ENCODE measurements at regions not wholly inside any gene's neighbourhood (a gene's known extent, or its start where the extent isn't known, plus 50 kb on each side); places are given as distances from the start of the nearest gene placed in this dataset.

DNA sequence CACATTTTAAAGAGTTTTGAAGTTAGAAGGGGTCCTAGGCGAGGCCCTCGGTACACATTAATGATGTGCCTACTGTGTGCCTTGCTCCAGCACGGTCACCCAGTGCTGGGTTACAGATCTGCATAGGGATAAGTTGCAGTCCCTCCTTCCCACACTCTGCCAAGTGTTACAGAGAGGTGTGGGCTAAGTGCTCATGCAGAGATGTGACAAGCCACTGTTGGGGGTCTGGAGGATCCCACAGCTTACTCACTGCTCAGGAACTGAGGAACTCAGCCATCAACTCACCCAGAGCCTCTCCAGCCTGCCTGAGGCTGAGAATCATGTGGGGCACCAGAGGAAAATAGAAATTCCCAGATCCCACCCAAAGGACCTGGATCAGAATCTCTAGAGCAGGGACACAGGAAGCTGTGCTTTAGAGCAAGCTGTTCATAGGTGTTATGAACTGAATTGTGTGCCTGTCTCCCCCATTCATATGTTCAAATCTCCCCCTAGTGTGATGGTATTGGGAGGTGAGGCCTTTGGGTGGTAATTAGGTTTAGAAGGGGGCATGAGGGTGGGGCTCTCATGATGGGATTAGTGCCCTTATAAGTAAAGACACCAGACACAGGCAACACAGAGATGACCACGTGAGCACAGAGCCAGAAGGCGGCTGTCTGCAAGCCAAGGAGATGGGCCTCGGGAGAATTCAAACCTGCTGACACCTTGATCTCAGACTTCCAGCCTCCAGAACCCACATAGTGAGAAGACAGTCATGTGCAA lies 164.1 kb downstream of the HSD17B3 start (continued):
- TF ChIP-seq HMGN3 (IDR thresholded peaks at IDR 0.05; ENCODE audit: borderline replicate concordance, extremely low read depth, insufficient read length, low read depth, low read length) (no peak), RUNX1 (IDR thresholded peaks at IDR 0.05; ENCODE audit: low read depth) (no peak)

DNA sequence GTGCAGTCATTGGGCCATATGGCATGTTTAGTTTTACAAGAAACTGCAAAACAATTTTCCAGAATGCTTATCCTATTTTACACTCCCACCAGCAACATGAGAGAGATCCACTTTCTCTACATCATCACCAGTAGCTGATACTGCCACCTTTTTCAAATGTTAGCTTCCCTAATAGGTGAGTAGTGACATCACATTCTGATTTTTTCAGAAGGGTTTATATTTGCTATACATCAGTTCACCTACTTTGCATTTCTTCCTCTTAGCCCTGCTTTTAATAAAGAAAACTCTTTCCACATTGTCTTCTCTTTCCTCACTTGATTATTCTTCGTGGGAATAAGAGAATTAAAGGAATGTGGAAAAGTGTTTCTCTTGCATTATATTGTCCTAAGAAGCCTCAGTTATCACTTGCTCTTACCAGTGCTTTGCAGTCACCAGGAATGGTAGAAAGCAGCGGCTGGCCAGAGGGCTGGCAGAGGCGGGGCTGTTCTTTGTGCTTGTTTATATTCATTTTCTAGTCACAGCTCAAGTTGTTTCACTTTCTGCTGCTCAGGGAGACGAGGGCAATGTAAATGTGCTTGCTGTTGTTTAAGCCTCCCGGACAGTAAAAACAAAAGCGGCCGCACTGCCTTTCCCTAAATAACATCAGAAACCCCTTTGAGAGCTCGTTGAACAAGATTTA lies 164.8 kb downstream of the HSD17B3 start:
- Histone ChIP-seq H3K4me3 (no peak overlapping the region), H4K20me1 (replicated peaks; ENCODE audit: control insufficient read depth, insufficient read depth, low read length) (no peaks in the 10 kb centered on the region; the same call in 1 of the 2 replicates), H3K9me1 (ENCODE audit: control insufficient read depth, insufficient read depth, low read length) (no peaks in the 10 kb centered on the region), H3K9me3 (replicated peaks; ENCODE audit: control insufficient read depth, insufficient read depth, low read depth, low read length) (no peaks in the 10 kb centered on the region), H3K27ac (ENCODE audit: extremely low read depth, low read depth, low read length) (no peak overlapping the region), H3K9ac (ENCODE audit: insufficient read depth in 1 of 2, low read depth in 2 of 2, low read length in 2 of 2) (no peak overlapping the region), H3K79me2 (ENCODE audit: control insufficient read depth, insufficient read depth, low read length) (no peaks in the 10 kb centered on the region), H3K4me2 (ENCODE audit: insufficient read depth, low read length) (no peak overlapping the region), H3K36me3 (ENCODE audit: control insufficient read depth, insufficient read depth, low read length) (no peaks in the 10 kb centered on the region), H2AFZ (ENCODE audit: low read depth, low read length) (no peak overlapping the region), H3K4me1 (replicated peaks in 1 of 2; ENCODE audit: control insufficient read depth in 2 of 2, insufficient read depth in 2 of 2, low read length in 2 of 2) (peaks cover 0 to 4% of the 10 kb centered on the region in 2 experiments; a peak in 2 of 5 replicates), H3K27me3 (ENCODE audit: control insufficient read depth in 2 of 2, insufficient read depth in 2 of 2, low read length in 2 of 2) (peaks cover 23 to 67% of the 10 kb centered on the region in 2 experiments; a peak in 4 of 5 replicates)
- FAIRE-seq (no peak), ATAC-seq (no peak), DNase-seq (ENCODE audit: extremely low read depth in 1 of 4, low spot score in 3 of 4) (no peak)
- WGBS (ENCODE audit: insufficient coverage, low coverage, missing lambda C conversion rate) = 0% methylated on average over 8 of the region's 8 CpGs
- no TSS peak for BruUV-seq (replicated peaks)
- ChIA-PET CTCF (ENCODE audit: low intra/inter-chr PET ratio) (no interaction called here), POLR2A (interaction anchor here (0.6 to 1.2 kb wide), 5 partner anchors 8 to 1432 kb away, joined by 3 to 5 read pairs (median 3); no protein-coding TSS in a partner anchor)
- in situ Hi-C loops (cut with MboI) = no loop called here
- intact Hi-C loops (cut with micrococcal nuclease) = no loop called here
- TF ChIP-seq, protein P1, sequence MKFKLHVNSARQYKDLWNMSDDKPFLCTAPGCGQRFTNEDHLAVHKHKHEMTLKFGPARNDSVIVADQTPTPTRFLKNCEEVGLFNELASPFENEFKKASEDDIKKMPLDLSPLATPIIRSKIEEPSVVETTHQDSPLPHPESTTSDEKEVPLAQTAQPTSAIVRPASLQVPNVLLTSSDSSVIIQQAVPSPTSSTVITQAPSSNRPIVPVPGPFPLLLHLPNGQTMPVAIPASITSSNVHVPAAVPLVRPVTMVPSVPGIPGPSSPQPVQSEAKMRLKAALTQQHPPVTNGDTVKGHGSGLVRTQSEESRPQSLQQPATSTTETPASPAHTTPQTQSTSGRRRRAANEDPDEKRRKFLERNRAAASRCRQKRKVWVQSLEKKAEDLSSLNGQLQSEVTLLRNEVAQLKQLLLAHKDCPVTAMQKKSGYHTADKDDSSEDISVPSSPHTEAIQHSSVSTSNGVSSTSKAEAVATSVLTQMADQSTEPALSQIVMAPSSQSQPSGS (CRISPR knock-in tag; IDR thresholded peaks at IDR 0.05) = no peak
- no peak for TF ChIP-seq CXXC5 (CRISPR knock-in tag; IDR thresholded peaks at IDR 0.05)
- no peak for TF ChIP-seq XRCC5 (IDR thresholded peaks at IDR 0.05; ENCODE audit: low read depth, low read length)
- no peak for TF ChIP-seq GTF2A2 (tag; IDR thresholded peaks at IDR 0.05)
- TF ChIP-seq HNRNPL (IDR thresholded peaks at IDR 0.05; ENCODE audit: low read depth, low read length) = no peak
- no peak for TF ChIP-seq CBX5 (IDR thresholded peaks at IDR 0.05; ENCODE audit: borderline replicate concordance, low read depth)
- TF ChIP-seq, protein P2, sequence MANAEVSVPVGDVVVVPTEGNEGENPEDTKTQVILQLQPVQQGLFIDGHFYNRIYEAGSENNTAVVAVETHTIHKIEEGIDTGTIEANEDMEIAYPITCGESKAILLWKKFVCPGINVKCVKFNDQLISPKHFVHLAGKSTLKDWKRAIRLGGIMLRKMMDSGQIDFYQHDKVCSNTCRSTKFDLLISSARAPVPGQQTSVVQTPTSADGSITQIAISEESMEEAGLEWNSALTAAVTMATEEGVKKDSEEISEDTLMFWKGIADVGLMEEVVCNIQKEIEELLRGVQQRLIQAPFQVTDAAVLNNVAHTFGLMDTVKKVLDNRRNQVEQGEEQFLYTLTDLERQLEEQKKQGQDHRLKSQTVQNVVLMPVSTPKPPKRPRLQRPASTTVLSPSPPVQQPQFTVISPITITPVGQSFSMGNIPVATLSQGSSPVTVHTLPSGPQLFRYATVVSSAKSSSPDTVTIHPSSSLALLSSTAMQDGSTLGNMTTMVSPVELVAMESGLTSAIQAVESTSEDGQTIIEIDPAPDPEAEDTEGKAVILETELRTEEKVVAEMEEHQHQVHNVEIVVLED (CRISPR knock-in tag; IDR thresholded peaks at IDR 0.05) = no peak
- TF ChIP-seq ZNF764 (CRISPR knock-in tag; IDR thresholded peaks at IDR 0.05; ENCODE audit: low read depth) = no peak
- no peak for TF ChIP-seq POLR2AphosphoS2 (IDR thresholded peaks at IDR 0.05; ENCODE audit: low read length)
- no peak for TF ChIP-seq ZNF232 (CRISPR knock-in tag; IDR thresholded peaks at IDR 0.05)
- TF ChIP-seq, protein P3, sequence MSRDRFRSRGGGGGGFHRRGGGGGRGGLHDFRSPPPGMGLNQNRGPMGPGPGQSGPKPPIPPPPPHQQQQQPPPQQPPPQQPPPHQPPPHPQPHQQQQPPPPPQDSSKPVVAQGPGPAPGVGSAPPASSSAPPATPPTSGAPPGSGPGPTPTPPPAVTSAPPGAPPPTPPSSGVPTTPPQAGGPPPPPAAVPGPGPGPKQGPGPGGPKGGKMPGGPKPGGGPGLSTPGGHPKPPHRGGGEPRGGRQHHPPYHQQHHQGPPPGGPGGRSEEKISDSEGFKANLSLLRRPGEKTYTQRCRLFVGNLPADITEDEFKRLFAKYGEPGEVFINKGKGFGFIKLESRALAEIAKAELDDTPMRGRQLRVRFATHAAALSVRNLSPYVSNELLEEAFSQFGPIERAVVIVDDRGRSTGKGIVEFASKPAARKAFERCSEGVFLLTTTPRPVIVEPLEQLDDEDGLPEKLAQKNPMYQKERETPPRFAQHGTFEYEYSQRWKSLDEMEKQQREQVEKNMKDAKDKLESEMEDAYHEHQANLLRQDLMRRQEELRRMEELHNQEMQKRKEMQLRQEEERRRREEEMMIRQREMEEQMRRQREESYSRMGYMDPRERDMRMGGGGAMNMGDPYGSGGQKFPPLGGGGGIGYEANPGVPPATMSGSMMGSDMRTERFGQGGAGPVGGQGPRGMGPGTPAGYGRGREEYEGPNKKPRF (IDR thresholded peaks at IDR 0.05; ENCODE audit: low read depth, low read length) = no peak
- no peak for TF ChIP-seq PYGO2 (tag; IDR thresholded peaks at IDR 0.05)
- no peak for TF ChIP-seq NCOA2 (IDR thresholded peaks at IDR 0.05; ENCODE audit: partially characterized antibody in 2 of 2)
